Neuron (in vitro differentiated cells): ENCODE measurements at regions not wholly inside any gene's neighbourhood (a gene's known extent, or its start where the extent isn't known, plus 50 kb on each side); places are given as distances from the start of the nearest gene placed in this dataset.
"Not testable (repeated sequence)": the region's sequence is repeated elsewhere in the genome, so short reads cannot be mapped to it uniquely, and the experiment has no call there.

ENCODE experiments used
- H2AFZ ChIP-seq: one replicate; pipeline ENCODE4 v1.6.1; 2013; ENCODE audit warnings: low read depth, mild to moderate bottlenecking, inconsistent platforms, low read length, moderate library complexity
- H3K27me3 ChIP-seq: one replicate; pipeline ENCODE4 v1.6.1; 2013; ENCODE audit warnings: low read length; ENCODE audit not compliant: insufficient read depth
- H3K36me3 ChIP-seq: one replicate; pipeline ENCODE4 v1.6.1; 2013; ENCODE audit warnings: low read length; ENCODE audit not compliant: insufficient read depth
- H3K4me1 ChIP-seq: one replicate; pipeline ENCODE4 v1.6.1; 2013; ENCODE audit warnings: low read length; ENCODE audit not compliant: insufficient read depth
- H3K4me3 ChIP-seq: 2 replicates; pipeline ENCODE4 v1.5.1; 2013; ENCODE audit warnings: mild to moderate bottlenecking, low read length, moderate library complexity
- H3K9me3 ChIP-seq: one replicate; pipeline ENCODE4 v1.6.1; 2013; ENCODE audit warnings: low read length

DNA sequence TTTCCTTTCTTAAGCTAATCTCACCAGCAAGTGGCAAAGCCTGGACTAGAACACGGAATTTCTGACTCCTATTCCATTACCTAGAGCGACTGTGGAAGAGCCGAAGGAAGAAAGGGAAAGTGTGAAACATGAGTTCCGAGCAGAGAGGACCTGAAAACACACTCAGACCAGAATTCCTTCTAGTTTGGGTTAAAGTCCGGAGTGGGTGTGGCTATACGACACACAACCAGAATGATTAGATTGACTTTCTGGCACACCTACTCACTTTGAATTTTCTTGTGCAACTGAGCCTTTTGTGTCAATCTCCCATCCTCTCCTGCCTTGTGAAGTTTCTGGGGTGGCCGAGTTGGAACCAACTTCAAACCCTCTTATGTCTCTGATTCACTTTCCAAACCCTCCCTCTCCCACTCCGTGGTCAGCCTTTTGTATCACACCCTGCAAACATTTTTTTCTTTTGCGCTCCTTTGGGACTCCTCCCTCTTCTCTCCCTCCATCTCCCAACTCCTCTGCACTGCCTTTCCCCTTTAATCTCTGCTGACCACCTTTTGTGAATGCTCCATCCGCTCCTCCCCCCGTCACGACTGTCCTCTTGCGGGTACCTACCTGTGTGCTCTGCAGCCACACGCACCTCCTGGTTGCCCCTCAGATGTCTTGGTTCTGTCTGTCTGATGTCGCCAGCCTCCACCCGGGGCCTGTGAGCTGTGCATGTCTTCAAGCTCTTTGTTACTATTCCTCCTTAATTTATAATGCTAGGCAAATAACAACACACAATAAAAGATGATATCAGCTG is 86.3 kb upstream of the BLID start:
- Histone ChIP-seq H3K4me1 (peaks cover 2% of the 10 kb centered on the region), H3K4me3 (no peak overlapping the region)

GRCh38 chr11:122201106-122201505 is 85.1 kb upstream of the BLID start:
- H3K4me3 ChIP-seq = no peak overlapping the region
- H3K4me1 ChIP-seq = no peaks in the 10 kb centered on the region
- no peaks in the 10 kb centered on the region for H3K9me3 ChIP-seq
- H3K36me3 ChIP-seq = no peaks in the 10 kb centered on the region
- no peak overlapping the region for H2AFZ ChIP-seq
- no peaks in the 10 kb centered on the region for H3K27me3 ChIP-seq

More for the DNA sequence above, 86.3 kb upstream of the BLID start:
- Histone ChIP-seq H2AFZ (no peak overlapping the region), H3K36me3 (no peaks in the 10 kb centered on the region), H3K27me3 (no peaks in the 10 kb centered on the region), H3K9me3 (no peaks in the 10 kb centered on the region)

DNA sequence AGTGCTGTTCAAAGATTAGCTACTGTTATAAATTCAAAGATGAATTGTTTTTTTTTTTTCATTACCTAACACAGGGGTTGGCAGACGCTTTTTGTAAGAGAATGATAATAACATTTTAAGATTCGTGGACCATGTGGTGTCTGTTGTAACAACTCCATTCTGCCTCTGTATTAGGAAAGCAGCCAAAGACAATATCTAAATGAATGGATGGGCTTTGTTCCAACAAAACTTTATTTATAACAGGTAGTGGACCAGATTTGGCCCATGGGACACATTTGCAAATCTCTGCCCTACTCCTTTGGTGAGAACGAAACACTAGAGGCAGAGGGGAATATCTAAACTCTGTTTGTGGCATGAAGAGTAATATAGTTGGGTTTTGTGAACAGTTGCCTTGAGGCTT is 83.6 kb upstream of the BLID start:
- Histone ChIP-seq H3K4me1 (no peaks in the 10 kb centered on the region), H3K36me3 (no peaks in the 10 kb centered on the region), H3K27me3 (no peaks in the 10 kb centered on the region), H2AFZ (no peak overlapping the region), H3K4me3 (no peak overlapping the region), H3K9me3 (no peaks in the 10 kb centered on the region)

GRCh38 chr11:122198291-122198983 is 82.4 kb upstream of the BLID start:
- no peaks in the 10 kb centered on the region for H3K27me3 ChIP-seq
- no peaks in the 10 kb centered on the region for H3K9me3 ChIP-seq
- no peaks in the 10 kb centered on the region for H3K4me1 ChIP-seq
- no peak overlapping the region for H3K4me3 ChIP-seq
- no peak overlapping the region for H2AFZ ChIP-seq
- H3K36me3 ChIP-seq = no peaks in the 10 kb centered on the region

- no peaks in the 10 kb centered on the region for H3K4me1 ChIP-seq
- H3K27me3 ChIP-seq = no peaks in the 10 kb centered on the region
Measured at GRCh38 chr11:122197066-122197987, 81.3 kb upstream of the BLID start.

GRCh38 chr11:122195790-122196189 is 79.8 kb upstream of the BLID start:
- Histone ChIP-seq H3K4me1 (no peaks in the 10 kb centered on the region), H2AFZ (no peak overlapping the region), H3K4me3 (no peak overlapping the region), H3K36me3 (no peaks in the 10 kb centered on the region), H3K27me3 (no peaks in the 10 kb centered on the region), H3K9me3 (no peaks in the 10 kb centered on the region)

More at GRCh38 chr11:122197066-122197987, 81.3 kb upstream of the BLID start:
- H3K9me3 ChIP-seq = no peaks in the 10 kb centered on the region
- no peak overlapping the region for H3K4me3 ChIP-seq
- H3K36me3 ChIP-seq = no peaks in the 10 kb centered on the region
- no peak overlapping the region for H2AFZ ChIP-seq

GRCh38 chr11:122193881-122194480 is 78.0 kb upstream of the BLID start:
- not testable (repeated sequence) for H3K9me3 ChIP-seq, H3K4me1 ChIP-seq, H2AFZ ChIP-seq, H3K4me3 ChIP-seq, H3K27me3 ChIP-seq, H3K36me3 ChIP-seq

GRCh38 chr11:122193457-122193856 is 77.4 kb upstream of the BLID start:
- no peaks in the 10 kb centered on the region for H3K36me3 ChIP-seq
- no peaks in the 10 kb centered on the region for H3K9me3 ChIP-seq
- H3K27me3 ChIP-seq = no peaks in the 10 kb centered on the region
- no peak overlapping the region for H3K4me3 ChIP-seq
- H2AFZ ChIP-seq = no peak overlapping the region
- no peaks in the 10 kb centered on the region for H3K4me1 ChIP-seq

- Histone ChIP-seq H3K27me3 (no peaks in the 10 kb centered on the region), H3K4me1 (no peaks in the 10 kb centered on the region), H3K9me3 (no peaks in the 10 kb centered on the region), H2AFZ (no peak overlapping the region), H3K4me3 (no peak overlapping the region), H3K36me3 (no peaks in the 10 kb centered on the region)
Measured at GRCh38 chr11:122192634-122193255, 76.7 kb upstream of the BLID start.

DNA sequence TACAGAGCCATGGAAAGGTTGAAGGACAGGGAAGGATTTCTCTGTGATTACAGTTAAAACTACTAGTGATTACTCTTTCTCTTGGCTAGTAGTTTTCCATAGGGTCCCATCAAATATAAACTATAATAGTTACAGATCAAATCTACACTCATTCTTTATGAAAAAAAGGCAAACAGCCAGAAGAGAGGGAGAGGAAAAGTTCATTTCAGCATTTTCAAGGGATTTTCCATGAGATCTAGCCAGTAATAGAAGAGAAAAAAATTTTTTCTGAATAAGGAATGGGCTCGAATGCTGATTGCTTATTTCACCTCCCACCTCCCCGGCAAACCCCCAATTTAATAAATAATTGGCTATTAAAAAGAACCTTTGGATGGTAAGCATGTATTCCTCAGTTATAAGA is 74.8 kb upstream of the BLID start:
- no peak overlapping the region for H2AFZ ChIP-seq

GRCh38 chr11:122189229-122189628 is 73.2 kb upstream of the BLID start:
- H2AFZ ChIP-seq = no peak overlapping the region
- no peaks in the 10 kb centered on the region for H3K4me1 ChIP-seq
- no peaks in the 10 kb centered on the region for H3K9me3 ChIP-seq
- H3K4me3 ChIP-seq = no peak overlapping the region
- no peaks in the 10 kb centered on the region for H3K27me3 ChIP-seq
- H3K36me3 ChIP-seq = no peaks in the 10 kb centered on the region

More for the DNA sequence above, 74.8 kb upstream of the BLID start:
- no peaks in the 10 kb centered on the region for H3K36me3 ChIP-seq
- no peaks in the 10 kb centered on the region for H3K9me3 ChIP-seq
- H3K4me3 ChIP-seq = no peak overlapping the region
- no peaks in the 10 kb centered on the region for H3K27me3 ChIP-seq
- no peaks in the 10 kb centered on the region for H3K4me1 ChIP-seq

DNA sequence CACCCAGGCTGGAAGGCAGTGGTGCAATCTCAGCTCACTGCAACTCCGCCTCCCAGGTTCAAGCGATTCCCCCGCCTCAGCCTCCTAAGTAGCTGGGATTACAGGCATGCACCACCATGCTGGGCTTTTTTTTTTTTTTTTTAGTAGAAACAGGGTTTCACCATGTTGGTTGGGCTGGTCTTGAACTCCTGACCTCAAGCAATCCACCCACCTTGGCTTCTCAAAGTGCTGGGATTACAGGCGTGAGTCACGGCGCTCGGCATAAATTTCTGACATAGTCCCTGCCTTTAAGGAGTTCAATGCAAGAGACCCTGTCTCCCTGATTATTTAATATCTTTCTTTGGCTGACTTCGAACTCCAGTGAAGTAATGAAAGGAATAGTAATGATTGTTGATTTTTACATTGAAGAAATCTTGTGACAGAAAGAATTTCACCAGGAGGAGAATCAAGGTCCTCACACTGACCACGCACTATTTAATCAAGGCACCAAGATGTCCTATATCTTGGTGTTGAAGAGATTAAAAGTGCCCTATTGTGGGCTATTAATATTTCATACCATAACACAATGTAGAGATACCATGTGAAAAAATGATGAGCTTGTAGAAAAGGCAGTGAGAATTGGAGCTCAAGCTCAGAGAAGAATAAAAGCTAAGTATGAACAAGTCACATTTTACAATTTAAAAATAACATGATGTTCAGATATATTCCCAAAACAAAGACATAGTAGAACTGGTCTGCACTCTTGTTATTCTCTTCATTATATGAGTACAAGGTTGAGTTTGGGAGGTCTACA is 71.6 kb upstream of the BLID start:
- Histone ChIP-seq H3K4me1 (no peaks in the 10 kb centered on the region), H3K27me3 (no peaks in the 10 kb centered on the region), H3K9me3 (no peaks in the 10 kb centered on the region), H3K36me3 (no peaks in the 10 kb centered on the region), H3K4me3 (no peak overlapping the region), H2AFZ (no peak overlapping the region)
